GM23338 (cell line): ENCODE measurements at regions not wholly inside any gene's neighbourhood (a gene's known extent, or its start where the extent isn't known, plus 50 kb on each side); places are given as distances from the start of the nearest gene placed in this dataset.

Experiments
- ATAC-seq: fragments of 200-7000 bp; cut with Tn5 transposase; 3 replicates; pipeline ENCODE4 v1.9.1; 2020
- DNase-seq: peaks from one replicate; pipeline ENCODE4 v3.0.0-alpha.2; 2015; ENCODE audit warnings: low spot score
- H2AFZ ChIP-seq: fragments of 200-600 bp; sonication (generic); 2 replicates; pipeline ENCODE4 v1.8.0; 2016; ENCODE audit warnings: antibody characterized with exemption, mild to moderate bottlenecking, moderate library complexity
- H3F3A ChIP-seq: fragments of 200-600 bp; sonication (generic); replicated peaks from 2 replicates; pipeline ENCODE4 v1.8.0; 2017; ENCODE audit warnings: antibody characterized with exemption, mixed run types, low read depth
- H3K27ac ChIP-seq: fragments of 200-600 bp; sonication (generic); 2 replicates; pipeline ENCODE4 v1.6.1; 2016; ENCODE audit warnings: low read depth
- H3K27me3 ChIP-seq: fragments of 200-600 bp; sonication (generic); 2 replicates; pipeline ENCODE4 v1.8.0; 2016; ENCODE audit warnings: mild to moderate bottlenecking, mixed run types, moderate library complexity; ENCODE audit not compliant: insufficient read depth
- H3K36me3 ChIP-seq: fragments of 200-600 bp; sonication (generic); 2 replicates; pipeline ENCODE4 v1.8.0; 2016; ENCODE audit warnings: mild to moderate bottlenecking; ENCODE audit not compliant: insufficient read depth
- H3K4me1 ChIP-seq: fragments of 200-600 bp; sonication (generic); 2 replicates; pipeline ENCODE4 v1.8.0; 2016; ENCODE audit warnings: mild to moderate bottlenecking, moderate library complexity; ENCODE audit not compliant: insufficient read depth
- H3K4me2 ChIP-seq: fragments of 200-600 bp; sonication (generic); 2 replicates; pipeline ENCODE4 v1.7.1; 2017; ENCODE audit warnings: mixed run types
- H3K4me3 ChIP-seq: fragments of 200-600 bp; sonication (generic); 2 replicates; pipeline ENCODE4 v1.6.1; 2016; ENCODE audit warnings: mixed run types
- H3K79me2 ChIP-seq: fragments of 200-600 bp; sonication (generic); replicated peaks from 2 replicates; pipeline ENCODE4 v1.8.0; 2017; ENCODE audit warnings: mild to moderate bottlenecking; ENCODE audit not compliant: insufficient read depth
- H3K9me2 ChIP-seq: fragments of 200-600 bp; sonication (generic); 2 replicates; pipeline ENCODE4 v1.8.0; 2017; ENCODE audit not compliant: insufficient read depth
- H4K20me1 ChIP-seq: fragments of 200-600 bp; sonication (generic); replicated peaks from 2 replicates; pipeline ENCODE4 v1.8.0; 2017; ENCODE audit warnings: mild to moderate bottlenecking; ENCODE audit not compliant: insufficient read depth
- H3K27ac Mint-ChIP-seq: 2 replicates; pipeline ENCODE4 v1.8.0; 2020; ENCODE audit warnings: inconsistent platforms, mild to moderate bottlenecking, moderate library complexity, mixed read lengths
- H3K27me3 Mint-ChIP-seq: 3 replicates; pipeline ENCODE4 v1.8.0; 2022; ENCODE audit warnings: low read depth, mild to moderate bottlenecking, moderate library complexity, mixed read lengths, inconsistent platforms; ENCODE audit not compliant: insufficient read depth, poor library complexity
- H3K36me3 Mint-ChIP-seq: 3 replicates; pipeline ENCODE4 v1.8.0; 2021; ENCODE audit warnings: low read depth, mild to moderate bottlenecking, inconsistent platforms, moderate library complexity, mixed read lengths
- H3K4me1 Mint-ChIP-seq: 3 replicates; pipeline ENCODE4 v1.8.0; 2020; ENCODE audit warnings: mild to moderate bottlenecking, inconsistent platforms, mixed read lengths
- H3K4me3 Mint-ChIP-seq: 3 replicates; pipeline ENCODE4 v1.8.0; 2021; ENCODE audit warnings: moderate library complexity, mild to moderate bottlenecking, inconsistent platforms, mixed read lengths
- H3K9me3 Mint-ChIP-seq: 3 replicates; pipeline ENCODE4 v1.8.0; 2020; ENCODE audit warnings: moderate library complexity, mild to moderate bottlenecking, inconsistent platforms, mixed read lengths
- CREB1 ChIP-seq: fragments of 250-450 bp; sonication (Bioruptor Pico); IDR thresholded peaks from 2 replicates; pipeline ENCODE4 v1.5.0; 2020; ENCODE audit warnings: low read depth, mild to moderate bottlenecking, moderate library complexity
- CTCF ChIP-seq, 2 experiments: fragments of 200-600 bp in 1 of 2; sonication (generic) in 1 of 2; conservative IDR thresholded peaks; 2 replicates each; pipeline versions ENCODE4 v1.5.1 to v1.6.1; 2016 to 2017; ENCODE audit warnings: antibody characterized with exemption in 2 of 2, low read depth in 2 of 2, mild to moderate bottlenecking in 2 of 2, moderate library complexity in 1 of 2
- ETS1 ChIP-seq: IDR thresholded peaks from 2 replicates; pipeline ENCODE4 v1.6.1; 2016; ENCODE audit warnings: antibody characterized with exemption
- EZH2 ChIP-seq: fragments of 200-600 bp; sonication (generic); IDR thresholded peaks from one replicate; pipeline ENCODE4 v1.8.0; 2017; ENCODE audit warnings: antibody characterized with exemption, mild to moderate bottlenecking, low read depth; ENCODE audit not compliant: unreplicated experiment
- EZH2phosphoT487 ChIP-seq: fragments of 200-600 bp; sonication (generic); IDR thresholded peaks from one replicate; pipeline ENCODE4 v1.8.1; 2018; ENCODE audit warnings: antibody characterized with exemption; ENCODE audit not compliant: unreplicated experiment
- JUNB ChIP-seq: IDR thresholded peaks from one replicate; pipeline ENCODE4 v1.6.1; 2016; ENCODE audit warnings: antibody characterized with exemption; ENCODE audit not compliant: unreplicated experiment
- NANOG ChIP-seq: IDR thresholded peaks from 2 replicates; pipeline ENCODE4 v1.6.1; 2016; ENCODE audit warnings: antibody characterized with exemption, borderline replicate concordance
- REST ChIP-seq: IDR thresholded peaks from one replicate; pipeline ENCODE4 v1.6.1; 2018; ENCODE audit warnings: antibody characterized with exemption; ENCODE audit not compliant: unreplicated experiment
- STAT1 ChIP-seq: IDR thresholded peaks from one replicate; pipeline ENCODE4 v1.6.1; 2016; ENCODE audit warnings: antibody characterized with exemption; ENCODE audit not compliant: unreplicated experiment
- ZNF114 ChIP-seq: fragments of 250-450 bp; sonication (Bioruptor Pico); IDR thresholded peaks from 2 replicates; pipeline ENCODE4 v1.5.0; 2020; ENCODE audit warnings: mild to moderate bottlenecking, moderate library complexity

- peaks cover 2% of the 10 kb centered on the region for H3K27me3 Mint-ChIP-seq
- no peaks in the 10 kb centered on the region for H3K4me1 Mint-ChIP-seq
- no peak overlapping the region for H3K4me3 Mint-ChIP-seq
- Histone ChIP-seq H4K20me1 (no peaks in the 10 kb centered on the region), H3K4me2 (no peak overlapping the region), H3K27me3 (no peaks in the 10 kb centered on the region), H3K9me2 (no peaks in the 10 kb centered on the region), H3K4me3 (no peak overlapping the region), H3K79me2 (no peaks in the 10 kb centered on the region), H3K36me3 (no peaks in the 10 kb centered on the region), H3K27ac (no peak overlapping the region), H3K4me1 (no peaks in the 10 kb centered on the region), H2AFZ (no peak overlapping the region), H3F3A (no peaks in the 10 kb centered on the region)
- no peak for DNase-seq
- H3K36me3 Mint-ChIP-seq = no peaks in the 10 kb centered on the region
- peak; percentile 37; the same call in 1 of the 3 replicates for ATAC-seq
- peaks cover 13% of the 10 kb centered on the region; the same call in 2 of the 3 replicates for H3K9me3 Mint-ChIP-seq
- no peak for TF ChIP-seq EZH2phosphoT487
- H3K27ac Mint-ChIP-seq = no peak overlapping the region
Measured at GRCh38 chr20:46826343-46826984, 68.2 kb upstream of the EYA2 start.

GRCh38 chr20:46827718-46828458 is 66.8 kb upstream of the EYA2 start:
- Histone ChIP-seq H3K4me3 (no peak overlapping the region), H3K4me1 (no peaks in the 10 kb centered on the region), H3K27me3 (no peaks in the 10 kb centered on the region), H3K4me2 (no peak overlapping the region), H3K36me3 (no peaks in the 10 kb centered on the region), H2AFZ (0 out of 2 replicates have a peak overlapping the region, but pooled peaks have one; percentile 7), H3K79me2 (no peaks in the 10 kb centered on the region), H3F3A (no peaks in the 10 kb centered on the region), H4K20me1 (no peaks in the 10 kb centered on the region), H3K27ac (no peak overlapping the region), H3K9me2 (no peaks in the 10 kb centered on the region)
- ATAC-seq (no peak), DNase-seq (no peak)
- H3K9me3 Mint-ChIP-seq = peaks cover 13% of the 10 kb centered on the region; the same call in 2 of the 3 replicates
- TF ChIP-seq JUNB (no peak), ETS1 (no peak), EZH2phosphoT487 (no peak), REST (no peak), ZNF114 (CRISPR knock-in tag) (no peak), NANOG (no peak), EZH2 (no peak), STAT1 (no peak), CTCF (conservative IDR thresholded peaks at IDR 0.05; ENCODE audit: low read depth in 2 of 2) (no peak), CREB1 (no peak)
- no peaks in the 10 kb centered on the region for H3K36me3 Mint-ChIP-seq
- no peaks in the 10 kb centered on the region for H3K4me1 Mint-ChIP-seq
- no peaks in the 10 kb centered on the region for H3K27me3 Mint-ChIP-seq
- H3K27ac Mint-ChIP-seq = no peak overlapping the region
- H3K4me3 Mint-ChIP-seq = no peak overlapping the region
